HepG2 (cell line): ENCODE measurements at regions not wholly inside any gene's neighbourhood (a gene's known extent, or its start where the extent isn't known, plus 50 kb on each side); places are given as distances from the start of the nearest gene placed in this dataset.

Experiments used
- ATAC-seq: fragments of 200-7000 bp; cut with Tn5 transposase; 3 replicates; pipeline ENCODE4 v1.9.1; 2020; ENCODE audit warnings: mild to moderate bottlenecking, moderate library complexity
- BruUV-seq: library from RNA; stranded (reverse); fragments of 400-500 nt; replicated peaks from 2 replicates; lab custom pipeline; 2021; lab: Mats Ljungman, UMichigan
- CTCF ChIA-PET: fragments of 300-600 bp; formaldehyde crosslinking; extraction: SDS; loops from one replicate; lab custom pipeline; 2021; ENCODE audit warnings: low total read pairs, inconsistent platforms, low intra/inter-chr PET ratio; lab: Yijun Ruan, JAX
- POLR2A ChIA-PET: fragments of 350-600 bp; sonication (Branson Sonifier 250); formaldehyde crosslinking; loops from one replicate; lab custom pipeline; 2020; ENCODE audit warnings: antibody characterized with exemption, inconsistent platforms; lab: Yijun Ruan, JAX
- DNase-seq: peaks from one replicate; pipeline ENCODE4 v3.0.0-alpha.2; 2015; ENCODE audit warnings: low spot score
- FAIRE-seq: peaks from 3 replicates; lab custom pipeline; 2011; peaks lifted over from hg19 to GRCh38; lab: Jason Lieb, UNC
- H2AFZ ChIP-seq: one replicate; pipeline ENCODE4 v1.6.1; 2011; ENCODE audit warnings: low read length, inconsistent platforms
- H3K27ac ChIP-seq: fragments of 300-600 bp; 3 replicates; pipeline ENCODE4 v1.8.0; 2011; ENCODE audit warnings: mixed run types, mild to moderate bottlenecking, mixed read lengths, low read length, inconsistent platforms; ENCODE audit not compliant: insufficient read depth; ENCODE audit errors: extremely low read length
- H3K27me3 ChIP-seq, 2 experiments: fragments of 200-600 bp in 1 of 2; 2 replicates in 1 of 2; 3 replicates in 1 of 2; pipeline versions ENCODE4 v1.6.0 to v1.8.0; 2011; ENCODE audit warnings: low read length in 2 of 2, mild to moderate bottlenecking in 2 of 2, moderate library complexity in 2 of 2, inconsistent platforms in 1 of 2; ENCODE audit not compliant: insufficient read depth in 2 of 2, control insufficient read depth in 1 of 2
- H3K36me3 ChIP-seq, 2 experiments: fragments of 200-600 bp in 1 of 2; replicated peaks in 1 of 2; 2 replicates in 1 of 2; 3 replicates in 1 of 2; pipeline versions ENCODE4 v1.5.1 to v1.8.0; 2011; ENCODE audit warnings: low read length in 2 of 2, inconsistent platforms in 1 of 2; ENCODE audit not compliant: insufficient read depth in 2 of 2, control insufficient read depth in 1 of 2
- H3K4me1 ChIP-seq: 2 replicates; pipeline ENCODE4 v1.5.1; 2012; ENCODE audit warnings: low read length, inconsistent platforms; ENCODE audit not compliant: insufficient read depth
- H3K4me2 ChIP-seq: 2 replicates; pipeline ENCODE4 v1.6.0; 2011; ENCODE audit warnings: low read depth, low read length, inconsistent platforms
- H3K4me3 ChIP-seq, 3 experiments: fragments of 200-600 bp in 1 of 3; sonication (generic), shearing (Covaris generic) in 1 of 3; replicated peaks in 1 of 3; 2 replicates each; pipeline ENCODE4 v1.5.1; 2011 to 2016; ENCODE audit warnings: low read length in 3 of 3, inconsistent platforms in 2 of 3, low read depth in 2 of 3, mild to moderate bottlenecking in 2 of 3, control low read depth in 1 of 3, mixed read lengths in 1 of 3; ENCODE audit not compliant: insufficient read depth in 1 of 3
- H3K79me2 ChIP-seq: one replicate; pipeline ENCODE4 v1.6.1; 2011; ENCODE audit warnings: low read length, inconsistent platforms; ENCODE audit not compliant: insufficient read depth
- H3K9ac ChIP-seq: 2 replicates; pipeline ENCODE4 v1.6.0; 2011; ENCODE audit warnings: mild to moderate bottlenecking, low read depth, low read length, inconsistent platforms; ENCODE audit not compliant: insufficient read depth
- H3K9me3 ChIP-seq: 2 replicates; pipeline ENCODE4 v1.5.1; 2012; ENCODE audit warnings: mild to moderate bottlenecking, low read length
- H4K20me1 ChIP-seq: 2 replicates; pipeline ENCODE4 v1.6.0; 2011; ENCODE audit warnings: inconsistent platforms, mild to moderate bottlenecking, low read length, moderate library complexity; ENCODE audit not compliant: insufficient read depth
- KDM5B ChIP-seq: sonication (generic); formaldehyde crosslinking; IDR thresholded peaks from 2 replicates; pipeline ENCODE4 v1.4.0; 2020; ENCODE audit warnings: missing genetic modification reagents, mild to moderate bottlenecking, borderline replicate concordance
- RFX5 ChIP-seq: IDR thresholded peaks from 2 replicates; pipeline ENCODE4 v1.6.1; 2011; ENCODE audit warnings: low read depth, low read length, improper control_type of control experiment
- ZMAT3 ChIP-seq: sonication (generic); formaldehyde crosslinking; conservative IDR thresholded peaks from 2 replicates; pipeline ENCODE4 v1.7.0; 2021; ENCODE audit warnings: missing genetic modification reagents
- WGBS: methylation state at CpG from one replicate; pipeline ENCODE4 v1.1.6; 2017; ENCODE audit warnings: low lambda C conversion rate; 5-methylcytosine and 5-hydroxymethylcytosine counted together
- in situ Hi-C: cut with HindIII; loops from 2 replicates; pipeline ENCODE4 v1.10.0; 2017; ENCODE audit warnings: low pct_unique_long_range_greater_than_20kb; ENCODE audit not compliant: extremely low pct_ligation_motif_present
- intact Hi-C: fragments of 100-400 bp; cut with micrococcal nuclease; formaldehyde crosslinking; loops from one replicate; pipeline ENCODE4 v1.10.0; 2022; ENCODE audit not compliant: unreplicated experiment

DNA sequence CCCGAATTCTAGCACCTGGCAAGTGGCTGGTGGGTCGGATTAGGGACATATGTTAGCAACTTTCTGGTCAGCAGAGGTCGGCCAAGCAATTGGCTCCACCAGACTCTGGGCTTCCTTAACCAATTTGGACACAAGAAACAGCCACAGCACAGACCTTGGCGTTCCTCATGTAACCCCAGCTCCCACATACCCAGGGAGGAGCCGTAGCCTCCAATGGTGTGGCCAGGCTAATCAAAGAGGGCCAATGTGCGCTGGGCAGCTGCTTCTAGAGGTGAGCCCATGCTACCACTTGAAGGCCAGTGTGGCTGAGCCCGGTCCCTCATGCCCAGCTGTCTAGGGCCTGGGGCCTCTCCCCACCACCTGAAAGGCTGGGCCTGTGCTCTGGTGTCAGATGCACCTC, 82.5 kb upstream of the MSX1 start:
- Histone ChIP-seq H3K27me3 (no peaks in the 10 kb centered on the region), H3K36me3 (no peaks in the 10 kb centered on the region), H3K9me3 (no peaks in the 10 kb centered on the region), H2AFZ (no peak overlapping the region), H3K4me2 (no peak overlapping the region), H3K4me3 (no peak overlapping the region), H3K79me2 (no peaks in the 10 kb centered on the region), H3K4me1 (peaks cover 13% of the 10 kb centered on the region), H3K27ac (no peak overlapping the region), H4K20me1 (no peaks in the 10 kb centered on the region), H3K9ac (no peak overlapping the region)
- 88% methylated on average over 5 of the region's 7 CpGs for WGBS
- intact Hi-C loops: no loop called here
- no TSS peak for BruUV-seq
- in situ Hi-C loops: no loop called here
- ChIA-PET CTCF (no interaction called here), POLR2A (no interaction called here)
- no peak for DNase-seq
- ATAC-seq: no peak
- TF ChIP-seq KDM5B (CRISPR knock-in tag) (no peak), RFX5 (0 out of 2 replicates have a peak, but pooled peaks have one; percentile 21)
- FAIRE-seq: no peak

DNA sequence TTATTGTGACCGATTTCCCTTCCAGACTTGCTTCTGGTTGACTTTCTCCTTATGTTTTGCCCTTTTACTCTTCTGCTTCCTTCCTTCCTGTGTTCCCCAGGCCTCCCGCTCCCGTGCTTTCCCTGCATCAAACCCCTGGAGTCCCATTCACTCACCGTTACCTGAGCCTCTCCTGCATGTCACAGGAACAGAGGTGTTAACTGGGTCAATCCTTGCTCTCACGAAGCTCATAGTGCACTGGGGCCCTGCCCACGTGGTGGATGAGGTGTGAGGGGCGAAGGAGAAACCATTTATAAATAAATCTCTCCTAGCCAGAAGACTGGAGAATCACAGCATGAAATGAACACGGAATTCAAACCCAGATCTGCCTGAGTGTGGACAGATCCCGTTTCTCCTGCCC, 83.1 kb upstream of the MSX1 start:
- no peak for ATAC-seq
- CTCF ChIA-PET: no interaction called here
- WGBS: 64% methylated on average over 9 of the region's 9 CpGs

More for the DNA sequence above, 83.1 kb upstream of the MSX1 start:
- no peak overlapping the region for H3K4me3 ChIP-seq
- in situ Hi-C loops (no loop called here), intact Hi-C loops (no loop called here)
- H3K79me2 ChIP-seq: no peaks in the 10 kb centered on the region
- no peak for TF ChIP-seq ZMAT3
- H3K36me3 ChIP-seq: no peaks in the 10 kb centered on the region
- H3K9ac ChIP-seq: no peak overlapping the region
- no peaks in the 10 kb centered on the region for H4K20me1 ChIP-seq
- H2AFZ ChIP-seq: no peak overlapping the region
- H3K4me1 ChIP-seq: peaks cover 13% of the 10 kb centered on the region
- H3K27me3 ChIP-seq: no peaks in the 10 kb centered on the region
- no peak overlapping the region for H3K4me2 ChIP-seq
- DNase-seq (no peak), FAIRE-seq (no peak)
- BruUV-seq: no TSS peak
- H3K9me3 ChIP-seq: no peaks in the 10 kb centered on the region
- H3K27ac ChIP-seq: no peak overlapping the region
- POLR2A ChIA-PET: no interaction called here
